Fibroblast of the conjunctiva (primary cell): ENCODE measurements at regions not wholly inside any gene's neighbourhood (a gene's known extent, or its start where the extent isn't known, plus 50 kb on each side); places are given as distances from the start of the nearest gene placed in this dataset.
"Not testable (repeated sequence)": the region's sequence is repeated elsewhere in the genome, so short reads cannot be mapped to it uniquely, and the experiment has no call there.

Experiments
- DNase-seq: peaks from one replicate; pipeline ENCODE4 v3.0.0-alpha.2; 2010; ENCODE audit warnings: low read depth

GRCh38 chr2:142330458-142330857 is 199.6 kb upstream of the LRP1B start:
- DNase-seq = no peak

DNA sequence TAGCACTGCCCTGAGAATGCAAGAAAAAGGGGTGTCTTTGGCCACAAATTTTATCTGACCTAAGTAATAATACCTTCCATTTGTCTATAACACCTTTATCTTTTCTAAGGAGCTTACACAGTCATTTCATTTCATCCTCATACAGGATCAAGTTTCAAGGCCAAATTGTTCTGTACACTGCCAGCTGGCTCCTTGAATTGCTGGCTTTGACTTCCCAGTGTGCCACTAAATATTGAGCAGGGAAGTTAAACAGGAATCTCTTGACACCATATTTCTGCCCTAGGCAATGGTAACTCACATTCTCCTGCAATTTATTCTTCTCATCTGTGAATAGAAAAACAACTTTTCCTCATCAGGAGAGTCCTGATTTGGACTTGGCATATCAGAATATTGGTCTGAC is 195.1 kb upstream of the LRP1B start:
- no peak for DNase-seq

DNA sequence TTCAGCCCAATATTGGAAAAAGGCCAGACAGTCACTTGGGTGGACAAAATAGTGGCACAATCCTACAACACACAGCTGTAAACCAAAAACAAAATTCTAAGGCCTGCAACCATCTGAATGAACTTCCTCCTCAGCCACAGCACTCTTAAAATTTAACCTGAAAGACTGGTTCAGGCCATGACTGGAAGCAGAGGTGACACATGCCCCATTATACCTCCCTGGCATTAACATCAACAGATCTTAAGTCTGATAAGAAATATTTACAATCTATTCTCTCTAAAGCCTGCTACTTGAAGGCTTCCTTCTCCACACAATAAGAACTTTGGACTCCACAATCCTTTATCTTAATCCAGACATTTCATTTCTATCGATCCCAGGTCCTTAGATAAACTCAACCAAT is 192.4 kb upstream of the LRP1B start:
- no peak for DNase-seq

- DNase-seq = no peak
These were observed 191.0 kb upstream of the LRP1B start for GRCh38 chr2:142321706-142322280.

- no peak for DNase-seq
These were observed 189.3 kb upstream of the LRP1B start for GRCh38 chr2:142320067-142320466.

GRCh38 chr2:142316049-142316448 is 185.2 kb upstream of the LRP1B start:
- no peak for DNase-seq

- DNase-seq = no peak
These were observed 184.5 kb upstream of the LRP1B start for GRCh38 chr2:142315346-142315745.

DNA sequence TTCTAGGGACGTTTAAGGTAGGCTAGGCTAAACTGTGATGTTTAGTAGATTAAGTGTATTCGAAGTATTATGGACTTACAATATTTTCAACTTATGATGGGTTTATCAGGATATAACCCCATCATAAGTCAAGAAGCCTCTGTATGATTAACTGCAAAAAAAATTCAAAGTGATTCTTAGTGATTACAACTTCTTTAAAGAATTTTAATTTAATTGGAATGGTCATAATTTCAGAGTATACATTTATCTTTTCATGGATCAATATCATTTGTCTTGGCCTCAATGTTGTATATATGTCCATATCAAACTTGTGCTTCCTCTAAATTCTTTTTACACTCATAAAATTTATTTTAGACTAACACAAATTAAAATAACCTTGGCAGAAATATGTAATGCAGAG is 183.3 kb upstream of the LRP1B start:
- no peak for DNase-seq

DNA sequence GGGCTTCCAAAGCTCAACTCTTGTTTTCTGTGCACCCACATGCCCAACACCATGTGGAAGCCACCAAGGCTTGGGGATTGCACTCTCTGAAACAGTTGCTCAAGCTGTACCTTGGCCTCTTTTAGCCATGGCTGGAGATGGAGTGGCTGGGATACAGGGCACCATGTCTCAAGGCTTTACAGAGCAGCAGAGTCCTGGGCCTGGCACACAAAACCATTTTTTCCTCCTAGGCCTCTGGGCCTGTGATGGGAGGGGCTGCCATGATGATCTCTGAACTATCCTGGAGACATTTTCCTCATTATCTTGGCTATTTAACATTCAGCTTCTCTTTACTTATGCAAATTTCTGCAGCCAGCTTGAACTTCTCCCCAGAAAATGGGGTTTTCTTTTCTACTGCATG is 179.7 kb upstream of the LRP1B start:
- DNase-seq = no peak

DNA sequence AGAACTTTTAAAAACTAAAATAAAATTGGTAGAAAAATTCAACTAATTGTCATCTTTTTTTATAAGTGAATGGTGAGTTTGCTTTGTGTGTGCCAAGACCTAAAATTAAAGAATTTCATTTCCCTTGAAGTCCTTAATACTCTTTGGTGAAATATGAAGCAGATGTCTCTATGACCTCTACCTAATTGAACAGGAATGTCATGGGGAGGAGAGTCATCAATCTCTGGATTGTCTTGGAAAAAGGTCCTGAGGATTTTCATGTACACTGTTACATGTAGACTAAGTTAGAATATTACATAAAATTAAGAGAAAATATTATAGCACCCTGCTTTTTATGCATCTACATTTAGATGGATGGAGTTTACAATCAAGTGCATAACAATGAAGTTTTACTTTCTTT is 177.9 kb upstream of the LRP1B start:
- no peak for DNase-seq

- no peak for DNase-seq
These were observed 176.8 kb upstream of the LRP1B start for GRCh38 chr2:142307616-142308115.

DNA sequence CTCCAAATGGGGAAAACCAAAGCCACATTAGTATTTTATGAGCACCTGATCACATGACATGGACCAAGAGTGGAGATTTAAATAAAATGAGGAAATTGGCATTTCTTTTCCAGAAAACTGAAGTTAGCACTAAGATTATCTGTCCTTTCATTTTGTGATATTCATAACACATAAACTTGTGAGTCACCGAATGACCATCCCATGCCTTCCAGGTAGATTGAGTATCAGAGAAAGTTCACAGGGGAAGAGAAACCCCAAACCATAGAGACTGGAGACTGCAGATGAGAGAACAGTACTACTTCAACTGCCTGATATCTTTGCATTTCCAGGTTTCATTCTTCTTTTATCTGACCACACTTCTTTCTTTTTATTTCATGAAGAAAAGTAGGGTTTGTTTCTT is 176.3 kb upstream of the LRP1B start:
- DNase-seq = no peak

DNA sequence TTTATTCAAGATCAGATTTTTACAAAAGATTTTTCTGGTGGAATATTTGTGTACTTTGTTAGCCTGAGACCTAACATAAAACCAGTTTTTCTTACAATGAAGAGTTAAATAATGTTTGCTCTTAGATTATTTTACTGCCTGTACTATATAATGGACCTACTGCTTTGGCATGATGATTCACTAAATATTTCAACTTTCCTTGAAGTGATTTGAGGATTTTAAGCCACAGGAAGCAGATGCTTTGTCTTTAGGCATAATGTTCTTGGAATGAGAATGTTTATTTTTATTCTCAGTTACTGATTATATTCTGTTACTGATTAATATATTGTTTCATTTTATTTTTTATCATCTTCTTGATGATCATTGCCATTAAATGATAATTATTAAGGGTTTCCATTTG is 175.3 kb upstream of the LRP1B start:
- no peak for DNase-seq

DNA sequence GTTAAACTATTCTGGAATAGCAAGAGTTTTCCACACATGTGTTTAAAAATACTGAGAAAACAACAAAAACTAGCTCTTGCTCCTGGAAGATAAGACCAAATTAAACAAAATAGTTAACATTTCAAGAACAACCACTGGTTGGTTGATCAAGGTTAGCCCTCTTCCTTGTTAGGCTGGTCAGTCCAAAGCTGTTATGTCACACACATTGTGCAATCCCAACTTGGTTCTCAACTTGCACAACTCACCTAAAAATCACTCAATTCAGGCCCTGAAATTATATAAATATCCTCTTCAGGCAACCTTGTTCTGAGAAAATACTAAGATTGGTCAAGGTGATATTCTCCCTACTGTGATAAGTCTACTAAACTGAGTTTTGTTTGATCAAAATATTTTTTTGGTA is 169.7 kb upstream of the LRP1B start:
- DNase-seq = no peak

DNA sequence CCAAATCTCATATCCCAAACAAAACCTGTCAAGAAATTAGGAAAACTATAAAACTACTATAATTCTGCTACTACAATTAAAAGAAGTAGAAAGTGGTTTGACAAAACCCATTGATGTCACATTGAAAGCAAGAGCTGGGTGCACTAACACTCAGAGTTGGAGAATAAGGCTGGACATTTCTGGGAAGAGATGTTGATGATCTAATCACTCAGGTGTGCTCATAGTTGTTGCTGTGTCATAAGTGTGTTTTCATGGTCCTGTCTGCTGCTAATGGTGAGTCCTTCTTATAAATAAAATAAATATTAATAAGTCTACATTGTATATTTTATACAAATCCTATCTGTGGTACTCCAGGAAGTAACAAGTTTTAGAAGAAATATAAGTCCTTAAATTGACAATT is 168.2 kb upstream of the LRP1B start:
- DNase-seq = no peak

DNA sequence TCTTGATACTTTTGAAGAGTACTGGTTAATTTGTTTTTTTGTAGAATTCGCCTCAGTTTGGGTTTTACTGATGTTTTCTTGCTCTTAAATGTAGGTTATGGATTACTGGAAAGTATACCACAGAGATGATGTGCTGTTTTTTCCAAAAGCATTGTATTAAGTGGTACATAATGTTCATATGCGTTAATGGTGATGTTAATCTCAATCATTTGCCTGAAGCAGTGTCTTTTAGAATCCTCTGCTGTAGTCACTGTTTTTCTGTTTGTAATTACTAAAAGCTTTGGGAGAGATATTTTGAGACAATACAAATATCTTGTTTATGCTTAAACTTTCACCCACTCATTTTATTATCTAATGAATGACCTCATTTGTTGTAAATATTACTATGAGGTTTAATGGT is 163.4 kb upstream of the LRP1B start:
- DNase-seq = no peak

DNA sequence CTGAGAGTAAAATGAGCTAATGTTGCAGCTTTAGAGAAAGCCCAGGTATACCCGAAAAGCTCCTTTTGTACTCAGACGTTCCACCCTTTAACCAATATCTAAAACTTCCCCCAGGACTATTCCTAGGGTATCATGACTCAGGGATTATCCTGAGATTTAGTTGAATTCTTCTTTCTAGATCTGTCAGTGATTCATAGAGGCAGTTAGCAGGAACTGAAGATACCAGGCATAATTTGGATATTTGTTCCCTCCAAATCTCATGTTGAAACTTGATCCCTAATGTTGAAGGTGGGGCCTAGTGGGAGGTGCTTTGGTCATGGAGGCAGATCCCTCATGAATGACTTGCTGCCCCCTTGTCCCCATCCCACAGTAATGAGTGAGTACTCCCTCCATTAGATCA is 161.2 kb upstream of the LRP1B start:
- no peak for DNase-seq

DNA sequence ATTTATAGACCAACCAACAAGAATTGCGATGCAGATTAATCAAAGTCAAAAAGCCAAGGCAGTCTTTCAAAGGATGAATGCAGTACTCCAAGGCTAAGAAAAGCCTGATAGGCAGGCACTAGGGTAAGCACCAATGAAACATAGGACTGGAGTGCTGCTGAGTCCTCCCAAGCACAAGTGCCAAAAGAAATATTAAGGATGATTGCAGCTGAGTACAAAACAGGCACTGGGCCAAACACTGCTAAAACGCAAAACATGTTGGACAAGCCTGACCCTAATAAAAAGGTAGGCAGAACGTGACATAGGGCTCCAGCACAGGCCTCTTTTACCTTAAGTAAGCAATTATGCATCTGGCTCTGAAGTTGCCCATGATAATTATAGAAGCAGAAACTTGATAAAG is 160.1 kb upstream of the LRP1B start:
- DNase-seq = peak; percentile 6

GRCh38 chr2:142286618-142287017 is 155.8 kb upstream of the LRP1B start:
- DNase-seq = no peak

DNA sequence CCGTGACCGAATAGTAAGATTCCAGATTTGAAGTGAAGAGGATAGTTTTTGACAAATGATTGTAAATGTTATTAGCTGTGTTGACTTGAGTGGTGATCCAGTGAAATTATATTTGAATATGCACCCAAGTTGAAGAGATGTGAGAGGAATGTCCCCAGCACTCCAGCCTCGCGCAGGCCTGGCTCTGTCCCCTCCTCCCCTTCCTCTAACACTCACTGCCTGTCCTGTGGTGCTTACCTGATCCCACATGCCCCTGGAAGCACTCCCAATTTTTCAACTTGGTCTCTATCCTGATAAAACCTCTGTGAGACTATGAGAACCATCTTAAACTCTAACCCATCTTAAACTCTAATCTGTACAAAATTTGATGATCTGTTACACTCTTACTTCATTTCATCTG is 154.7 kb upstream of the LRP1B start:
- DNase-seq = no peak

DNA sequence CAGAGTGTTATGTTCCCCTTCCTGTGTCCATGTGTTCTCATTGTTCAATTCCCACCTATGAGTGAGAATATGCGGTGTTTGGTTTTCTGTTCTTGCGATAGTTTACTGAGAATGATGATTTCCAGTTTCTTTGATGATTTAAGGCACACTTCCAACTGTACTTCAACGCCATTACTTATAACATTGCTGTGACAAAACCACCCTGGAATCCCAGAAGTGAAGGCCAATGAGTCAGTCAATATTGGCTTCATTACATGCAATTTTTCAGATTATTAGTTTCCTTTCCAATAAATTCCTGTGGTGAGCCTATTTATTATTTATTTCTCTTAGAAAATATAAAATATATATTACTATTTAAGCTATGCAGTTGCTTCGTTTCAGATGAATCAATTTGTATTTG is 153.5 kb upstream of the LRP1B start:
- not testable (repeated sequence) for DNase-seq

GRCh38 chr2:142280831-142281230 is 150.0 kb upstream of the LRP1B start:
- DNase-seq = no peak

GRCh38 chr2:142270990-142271389 is 140.2 kb upstream of the LRP1B start:
- no peak for DNase-seq

DNA sequence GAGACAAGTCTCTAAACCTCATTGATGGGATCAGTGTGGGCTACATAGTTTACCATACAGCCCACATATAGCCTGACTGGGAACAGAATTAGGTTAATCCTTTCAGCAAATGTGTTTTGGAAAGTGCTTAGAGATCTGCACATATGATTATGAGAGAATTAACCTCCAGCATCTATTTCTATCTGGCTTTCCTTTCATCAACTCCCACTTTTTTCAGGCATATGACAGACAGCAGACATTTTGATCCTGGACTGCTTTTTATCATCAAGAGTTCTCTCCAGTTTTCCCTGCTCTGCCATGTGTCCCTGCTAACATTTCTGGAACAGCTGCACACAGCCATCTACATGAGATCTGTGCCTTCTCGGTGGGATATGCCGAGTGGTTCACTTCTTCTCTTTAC is 139.5 kb upstream of the LRP1B start:
- DNase-seq = no peak

- no peak for DNase-seq
These were observed 128.5 kb upstream of the LRP1B start for GRCh38 chr2:142259356-142259755.
